Lung (tissue), 11 donors: ENCODE measurements at regions not wholly inside any gene's neighbourhood (a gene's known extent, or its start where the extent isn't known, plus 50 kb on each side); places are given as distances from the start of the nearest gene placed in this dataset.

Source experiments
- ATAC-seq: fragments of 200-7000 bp; cut with Tn5 transposase; one replicate; pipeline ENCODE4 v1.9.1; 2020; ENCODE audit warnings: moderate number of reproducible peaks; ENCODE audit not compliant: insufficient read depth, low FRiP score
- DNase-seq, 3 donors: peaks; one replicate each; pipeline ENCODE4 v3.0.0-alpha.2; 2013 to 2017
- H3K27ac ChIP-seq, 2 donors: one replicate each; pipeline ENCODE4 v1.5.1; 2013; ENCODE audit warnings: mild to moderate bottlenecking in 2 of 2, moderate library complexity in 2 of 2, control low read depth in 1 of 2, inconsistent platforms in 1 of 2, low read depth in 1 of 2, low read length in 1 of 2
- H3K27me3 ChIP-seq, 3 donors: one replicate each; pipeline ENCODE4 v1.5.1; 2013; ENCODE audit warnings: low read length in 2 of 3; ENCODE audit not compliant: control insufficient read depth in 3 of 3, insufficient read depth in 3 of 3
- H3K36me3 ChIP-seq, 4 donors: one replicate each; pipeline ENCODE4 v1.5.1; 2013; ENCODE audit warnings: low read length in 4 of 4, mild to moderate bottlenecking in 1 of 4, moderate library complexity in 1 of 4; ENCODE audit not compliant: control insufficient read depth in 4 of 4, insufficient read depth in 4 of 4
- H3K4me1 ChIP-seq, 5 donors: one replicate each; pipeline ENCODE4 v1.5.1; 2013; ENCODE audit warnings: low read length in 5 of 5, mild to moderate bottlenecking in 2 of 5, moderate library complexity in 1 of 5; ENCODE audit not compliant: control insufficient read depth in 5 of 5, insufficient read depth in 5 of 5
- H3K4me3 ChIP-seq: one replicate; pipeline ENCODE4 v1.5.1; 2013; ENCODE audit warnings: mild to moderate bottlenecking, control low read depth, moderate library complexity
- H3K9ac ChIP-seq, 2 donors: one replicate each; pipeline ENCODE4 v1.5.1; 2013; ENCODE audit warnings: low read length in 2 of 2, control low read depth in 1 of 2; ENCODE audit not compliant: insufficient read depth in 1 of 2
- H3K9me3 ChIP-seq, 4 donors: one replicate each; pipeline ENCODE4 v1.5.1; 2013; ENCODE audit warnings: low read length in 3 of 4, mild to moderate bottlenecking in 1 of 4, moderate library complexity in 1 of 4; ENCODE audit not compliant: control insufficient read depth in 4 of 4, insufficient read depth in 3 of 4
- CTCF ChIP-seq: IDR thresholded peaks from 2 replicates; pipeline ENCODE4 v1.5.1; 2012; ENCODE audit warnings: mild to moderate bottlenecking; ENCODE audit errors: control extremely low read depth, extremely low read depth
- WGBS, 2 donors: extraction: QIAGEN DNeasy Blood & Tissue Kit; methylation state at CpG; one replicate each; pipeline ENCODE4 v1.1.7; 2013; 5-methylcytosine and 5-hydroxymethylcytosine counted together
- donor health status: control.
- donor health status: control.
- donor health status: Bipolar disorder and iron deficiency.
- donor health status: healthy.
- donor health status: DM: yes; HTN: yes; CAD: no.

GRCh38 chr7:91549878-91550277 lies 285.6 kb downstream of the FZD1 start:
- WGBS, 2 donors = 88 to 91% methylated on average over 1 of the region's 1 CpG
- ATAC-seq = no peak

GRCh38 chr7:91550931-91551330 lies 286.7 kb downstream of the FZD1 start:
- no peak for TF ChIP-seq CTCF
- H3K36me3 ChIP-seq = no peaks in the 10 kb centered on the region
- H3K9ac ChIP-seq = no peak overlapping the region
- no peak overlapping the region for H3K27ac ChIP-seq
- ATAC-seq (no peak), DNase-seq (no peak)
- WGBS, 2 donors = 70 to 78% methylated on average over 1 of the region's 1 CpG
- peaks cover 0 to 10% (median 0%) of the 10 kb centered on the region in 5 donors for H3K4me1 ChIP-seq
- H3K27me3 ChIP-seq = no peaks in the 10 kb centered on the region
- no peak overlapping the region for H3K4me3 ChIP-seq
- H3K9me3 ChIP-seq = no peaks in the 10 kb centered on the region

More at GRCh38 chr7:91549878-91550277, 285.6 kb downstream of the FZD1 start:
- H3K36me3 ChIP-seq = no peaks in the 10 kb centered on the region
- no peak overlapping the region for H3K4me3 ChIP-seq
- no peak overlapping the region for H3K27ac ChIP-seq
- H3K9ac ChIP-seq = no peak overlapping the region
- TF ChIP-seq CTCF = no peak
- H3K27me3 ChIP-seq = no peaks in the 10 kb centered on the region
- no peak for DNase-seq
- H3K4me1 ChIP-seq = peaks cover 0 to 7% (median 0%) of the 10 kb centered on the region in 5 donors
- no peaks in the 10 kb centered on the region for H3K9me3 ChIP-seq

- whole genome bisulfite sequencing, 2 donors = 75 to 81% methylated on average over 5 of the region's 5 CpGs
- Histone ChIP-seq H3K27ac (no peak overlapping the region), H3K4me3 (no peak overlapping the region), H3K9ac (no peak overlapping the region), H3K9me3 (no peaks in the 10 kb centered on the region), H3K36me3 (no peaks in the 10 kb centered on the region), H3K27me3 (no peaks in the 10 kb centered on the region), H3K4me1 (peaks cover 0 to 10% (median 0%) of the 10 kb centered on the region in 5 donors)
- no peak for TF ChIP-seq CTCF
- no peak for ATAC-seq
- no peak for DNase-seq
Measured at GRCh38 chr7:91551377-91552175, 287.3 kb downstream of the FZD1 start.
